NCI-H82 treated with DMSO at 0.1 percent for 48 hours (cell line): ENCODE measurements at regions not wholly inside any gene's neighbourhood (a gene's known extent, or its start where the extent isn't known, plus 50 kb on each side); places are given as distances from the start of the nearest gene placed in this dataset.
A peak's percentile ranks its signal among the peaks of the same experiment; 100 is the strongest.
"Not testable (repeated sequence)": the region's sequence is repeated elsewhere in the genome, so short reads cannot be mapped to it uniquely, and the experiment has no call there.

Experiments
- DNase-seq: peaks from one replicate; lab custom pipeline; 2025; ENCODE audit not compliant: unreplicated experiment; lab: John Stamatoyannopoulos, UW

DNA sequence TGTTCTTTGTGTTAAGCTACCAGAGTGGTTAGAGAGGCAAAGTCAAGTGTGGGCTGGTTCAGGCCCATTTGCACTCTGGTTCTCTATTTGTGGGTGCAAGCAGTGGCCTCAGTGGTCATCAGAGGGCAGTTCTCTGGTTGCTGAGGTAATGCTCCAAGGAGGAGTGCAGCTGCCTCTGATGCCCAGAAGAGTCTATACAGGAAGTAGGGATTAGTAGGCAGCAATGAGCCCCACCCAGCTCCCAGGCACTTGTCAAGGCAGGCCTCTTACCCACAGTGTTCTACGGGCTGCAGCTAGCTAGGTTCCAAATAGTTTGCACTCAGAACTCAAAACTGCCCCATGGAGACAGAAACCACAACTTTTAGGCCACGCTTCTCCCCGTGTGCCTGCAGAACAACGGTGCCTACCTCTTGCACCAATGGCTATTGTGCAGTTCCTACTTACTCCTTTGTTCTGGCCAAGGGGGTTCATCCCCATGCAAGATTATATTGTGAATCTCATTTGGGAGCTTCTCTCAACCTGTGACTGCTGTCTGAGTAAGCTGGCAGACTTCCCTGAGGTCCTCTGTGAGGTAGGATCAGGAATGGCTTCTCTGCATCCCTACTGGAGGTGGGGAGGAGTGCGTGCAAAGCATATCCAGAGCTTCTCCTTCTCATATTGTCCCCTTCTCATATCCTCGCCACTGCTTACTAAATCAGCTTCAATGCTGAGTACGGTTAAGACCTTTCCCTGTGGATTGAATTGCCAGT is 410.3 kb upstream of the LMO3 start:
- no peak for DNase-seq

DNA sequence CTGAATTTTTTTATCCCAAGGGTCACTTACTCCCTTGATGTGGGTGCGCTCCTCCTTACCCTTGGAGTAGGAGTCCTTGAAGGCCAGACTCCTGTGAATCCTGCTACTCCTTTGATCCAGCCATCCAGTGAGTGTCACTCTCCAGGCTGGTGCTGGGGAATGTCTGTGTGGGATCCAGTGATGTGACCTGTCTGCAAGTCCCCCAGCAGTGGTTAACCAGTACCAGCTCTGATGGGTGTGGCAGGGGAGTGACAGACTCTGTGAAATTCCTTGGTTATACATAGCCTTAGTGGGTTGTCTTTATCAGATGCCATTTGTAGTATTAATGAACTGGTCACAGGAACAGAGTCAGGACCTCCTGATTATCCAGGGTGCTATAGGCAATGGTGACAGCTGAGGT is 409.5 kb upstream of the LMO3 start:
- no peak for DNase-seq

- DNase-seq, result not testable (repeated sequence)
These were observed 401.6 kb upstream of the LMO3 start for GRCh38 chr12:17007442-17008040.

DNA sequence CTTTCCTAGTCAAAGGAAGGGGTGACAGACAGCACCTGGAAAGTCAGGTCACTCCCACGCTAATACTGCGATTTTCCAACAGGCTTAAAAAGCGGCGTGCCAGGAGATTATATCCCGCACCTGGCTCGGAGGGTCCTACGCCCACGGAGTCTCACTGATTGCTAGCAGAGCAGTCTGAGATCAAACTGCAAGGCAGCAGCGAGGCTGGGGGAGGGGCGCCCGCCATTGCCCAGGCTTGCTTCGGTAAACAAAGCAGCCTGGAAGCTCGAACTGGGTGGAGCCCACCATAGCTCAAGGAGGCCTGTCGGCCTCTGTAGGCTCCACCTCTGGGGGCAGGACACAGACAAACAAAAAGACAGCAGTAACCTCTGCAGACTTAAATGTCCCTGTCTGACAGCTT is 392.6 kb upstream of the LMO3 start:
- not testable (repeated sequence) for DNase-seq

DNA sequence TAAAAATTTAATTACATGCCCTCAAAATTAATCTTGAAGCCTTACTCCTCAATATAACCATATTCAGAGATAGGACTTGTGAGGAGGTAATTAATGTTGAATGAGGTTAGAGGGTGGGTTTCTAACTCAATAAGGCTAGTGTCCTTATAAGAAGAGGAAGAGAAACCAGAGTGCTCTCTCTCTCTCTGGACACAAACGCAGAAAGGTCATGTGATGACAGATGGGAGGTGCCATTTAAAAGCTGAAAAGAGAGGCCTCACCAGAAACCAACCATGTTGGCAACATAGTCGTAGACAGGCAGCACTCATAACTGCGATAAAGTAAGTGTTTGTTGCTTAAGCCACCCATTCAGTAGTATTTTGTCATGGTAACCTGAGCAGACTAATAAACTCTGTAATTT is 378.5 kb upstream of the LMO3 start:
- DNase-seq, result no peak

- no peak for DNase-seq
These were observed 367.2 kb upstream of the LMO3 start for GRCh38 chr12:16972923-16973770.

GRCh38 chr12:16962889-16963288 is 356.9 kb upstream of the LMO3 start:
- no peak for DNase-seq

DNA sequence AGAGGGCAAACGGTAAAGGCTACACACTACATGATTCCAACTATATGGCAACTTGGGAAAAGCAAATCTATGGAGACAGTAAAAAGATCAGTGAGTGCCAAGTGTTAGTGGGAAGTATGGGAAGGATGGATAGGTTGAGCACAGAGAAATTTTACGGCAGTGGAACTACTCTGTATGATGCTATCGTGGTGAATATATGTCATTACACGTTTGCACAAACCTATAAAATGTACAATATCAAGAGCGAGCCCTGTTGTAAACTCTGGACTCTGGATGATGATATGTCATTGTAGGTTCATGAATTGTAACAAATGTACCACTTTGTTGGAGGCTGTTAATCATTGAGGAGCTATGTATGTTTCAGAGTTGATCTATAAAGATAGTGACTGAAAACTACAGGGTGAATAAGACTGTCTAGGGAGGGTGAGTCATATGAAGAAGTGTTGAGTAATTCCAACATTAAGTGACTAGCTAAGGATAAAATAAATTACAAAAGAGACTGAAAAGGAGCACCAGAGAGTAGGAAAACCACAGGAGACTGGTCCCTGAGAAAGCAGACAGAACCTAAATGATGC is 349.2 kb upstream of the LMO3 start:
- no peak for DNase-seq

GRCh38 chr12:16949871-16950667 is 344.1 kb upstream of the LMO3 start:
- peak; percentile 87 for DNase-seq

- DNase-seq, result peak; percentile 98
These were observed 343.4 kb upstream of the LMO3 start for GRCh38 chr12:16949371-16949770.

GRCh38 chr12:16946704-16947103 is 340.7 kb upstream of the LMO3 start:
- no peak for DNase-seq

DNA sequence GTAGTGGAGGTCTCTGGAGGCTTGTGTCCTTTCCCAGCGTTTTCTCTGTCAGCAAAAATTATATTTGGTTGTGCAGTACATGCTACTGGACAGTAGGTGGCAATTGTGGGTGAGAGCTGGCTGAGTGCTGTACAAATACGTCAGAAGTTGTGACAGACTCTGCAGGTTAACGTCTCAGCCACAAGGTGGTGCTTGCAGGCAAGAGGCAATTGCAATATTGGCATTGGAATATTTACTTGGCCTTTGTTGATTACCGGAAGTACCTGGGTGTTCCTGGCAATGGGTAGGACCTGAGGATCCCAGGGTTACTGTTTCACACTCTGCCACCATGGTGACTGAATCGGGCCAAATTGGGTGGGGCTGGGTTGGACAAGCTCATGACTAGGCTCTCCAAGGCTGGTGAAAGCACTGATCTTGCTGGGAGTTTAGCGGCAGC is 333.9 kb upstream of the LMO3 start:
- DNase-seq, result peak; percentile 70

DNA sequence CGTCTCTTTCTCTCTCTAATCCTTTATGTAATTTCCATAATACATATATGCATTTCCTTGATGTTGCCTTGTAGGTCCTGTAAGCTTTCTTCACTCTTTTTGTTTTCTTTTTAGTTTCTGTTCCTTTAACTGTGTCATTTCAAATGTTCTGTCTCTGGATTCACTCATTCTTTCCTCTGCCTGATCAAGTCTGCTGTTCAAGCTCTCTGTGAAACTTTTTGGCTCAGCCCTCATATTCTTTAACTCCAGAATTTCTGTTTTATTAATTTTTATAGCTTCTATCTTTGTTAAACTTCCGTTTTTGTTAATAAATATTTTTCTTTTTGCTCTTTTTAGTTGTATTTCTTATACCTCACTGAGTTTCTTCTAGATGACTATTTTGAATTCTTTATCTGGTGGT is 321.3 kb upstream of the LMO3 start:
- no peak for DNase-seq

DNA sequence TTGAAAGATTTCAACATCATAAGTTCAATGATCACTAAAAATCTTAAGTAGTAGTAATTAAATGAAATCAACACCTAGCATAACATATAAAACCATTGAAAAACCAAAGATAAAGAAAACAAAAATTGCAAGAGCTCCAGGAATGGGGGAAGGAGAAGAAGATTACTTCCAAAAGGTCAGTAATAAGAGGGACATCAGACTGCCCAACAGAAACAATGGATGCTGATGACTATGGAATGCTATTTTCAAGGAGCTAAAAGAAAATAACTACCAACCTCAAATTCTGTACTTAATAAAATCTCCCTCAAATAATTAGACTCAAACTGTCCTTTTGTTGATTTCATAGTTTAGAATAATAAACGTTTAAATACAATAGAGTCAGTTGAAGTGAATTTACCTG is 314.5 kb upstream of the LMO3 start:
- DNase-seq, result no peak

DNA sequence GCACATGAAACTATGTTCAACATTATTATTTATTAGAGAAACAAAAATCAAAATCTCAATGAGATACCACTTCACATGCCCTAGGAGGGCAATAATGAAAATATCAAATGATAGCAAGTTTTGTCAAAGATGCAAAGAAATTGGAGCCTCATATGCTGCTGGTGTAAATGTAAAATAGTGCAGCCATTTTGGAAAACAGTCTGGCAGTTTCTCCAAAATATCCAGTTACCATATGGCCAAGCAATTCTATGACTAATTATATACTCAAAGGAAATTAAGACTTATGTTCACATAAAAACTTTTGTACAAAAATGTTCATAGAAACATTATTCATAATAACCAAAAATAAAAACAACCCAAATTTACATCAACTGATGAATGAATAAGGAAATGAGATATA is 313.6 kb upstream of the LMO3 start:
- DNase-seq, result no peak

DNA sequence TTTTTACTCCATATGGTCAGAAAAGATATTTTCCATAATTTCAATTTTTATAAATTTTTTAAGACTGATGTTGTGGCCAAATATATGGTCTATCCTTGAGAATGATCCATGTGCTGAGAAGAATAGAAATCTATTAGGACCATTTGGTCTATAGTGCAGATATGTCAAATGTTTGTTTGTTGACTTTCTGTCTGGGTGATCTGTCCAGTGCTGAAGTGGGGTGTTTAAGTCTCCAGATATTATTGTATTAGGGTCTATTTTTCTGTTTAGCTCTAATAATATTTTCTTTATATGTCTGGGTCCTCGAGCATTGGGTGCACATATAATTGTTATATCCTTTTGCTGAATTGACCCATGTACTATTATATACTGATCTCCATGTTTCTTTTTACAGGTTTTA is 308.9 kb upstream of the LMO3 start:
- no peak for DNase-seq

GRCh38 chr12:16913832-16914490 is 308.0 kb upstream of the LMO3 start:
- DNase-seq, result no peak

DNA sequence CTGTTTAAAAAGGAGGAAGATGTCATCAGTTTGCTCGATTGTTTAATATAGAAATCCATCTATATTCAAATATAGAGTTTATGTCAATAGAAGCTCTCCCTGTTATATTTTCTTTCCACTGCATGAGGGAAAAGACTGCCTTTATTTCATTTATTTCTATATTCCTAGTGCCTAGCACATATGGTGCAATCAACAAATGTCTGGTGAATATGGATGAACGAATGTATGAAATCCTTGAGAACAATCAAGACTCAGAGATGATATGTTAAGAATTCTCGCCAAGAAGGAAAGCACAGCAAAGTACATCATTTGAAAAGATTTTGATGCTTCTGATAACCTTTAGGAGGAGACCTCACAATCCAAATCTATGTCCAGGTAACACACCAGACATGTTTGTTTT is 296.0 kb upstream of the LMO3 start:
- no peak for DNase-seq

- DNase-seq, result no peak
These were observed 287.5 kb upstream of the LMO3 start for GRCh38 chr12:16893426-16893825.

DNA sequence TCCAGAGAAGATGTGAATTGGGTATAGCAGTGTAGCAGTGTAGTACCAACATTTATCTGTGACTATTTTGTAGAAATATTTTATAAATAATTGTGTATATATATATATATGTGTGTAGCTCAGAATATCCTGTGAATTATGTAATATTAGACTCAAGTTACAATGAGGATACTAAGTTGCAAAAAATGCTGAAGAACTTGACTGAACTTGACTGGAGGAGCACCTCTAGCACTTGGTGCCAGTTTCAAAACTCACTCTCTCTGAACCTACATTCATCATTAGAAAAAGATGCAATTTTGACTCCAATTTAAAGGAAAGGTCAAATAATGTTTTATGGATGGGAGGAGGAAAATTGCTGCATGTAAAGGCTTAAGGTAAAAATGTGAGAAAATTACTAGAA is 285.7 kb upstream of the LMO3 start:
- no peak for DNase-seq
